Smooth muscle cell of the brain vasculature (primary cell): ENCODE measurements at regions not wholly inside any gene's neighbourhood (a gene's known extent, or its start where the extent isn't known, plus 50 kb on each side); places are given as distances from the start of the nearest gene placed in this dataset.

ENCODE experiments used
- DNase-seq: peaks from one replicate; pipeline ENCODE4 v3.0.0-alpha.2; 2012; ENCODE audit warnings: low read depth, low spot score

DNA sequence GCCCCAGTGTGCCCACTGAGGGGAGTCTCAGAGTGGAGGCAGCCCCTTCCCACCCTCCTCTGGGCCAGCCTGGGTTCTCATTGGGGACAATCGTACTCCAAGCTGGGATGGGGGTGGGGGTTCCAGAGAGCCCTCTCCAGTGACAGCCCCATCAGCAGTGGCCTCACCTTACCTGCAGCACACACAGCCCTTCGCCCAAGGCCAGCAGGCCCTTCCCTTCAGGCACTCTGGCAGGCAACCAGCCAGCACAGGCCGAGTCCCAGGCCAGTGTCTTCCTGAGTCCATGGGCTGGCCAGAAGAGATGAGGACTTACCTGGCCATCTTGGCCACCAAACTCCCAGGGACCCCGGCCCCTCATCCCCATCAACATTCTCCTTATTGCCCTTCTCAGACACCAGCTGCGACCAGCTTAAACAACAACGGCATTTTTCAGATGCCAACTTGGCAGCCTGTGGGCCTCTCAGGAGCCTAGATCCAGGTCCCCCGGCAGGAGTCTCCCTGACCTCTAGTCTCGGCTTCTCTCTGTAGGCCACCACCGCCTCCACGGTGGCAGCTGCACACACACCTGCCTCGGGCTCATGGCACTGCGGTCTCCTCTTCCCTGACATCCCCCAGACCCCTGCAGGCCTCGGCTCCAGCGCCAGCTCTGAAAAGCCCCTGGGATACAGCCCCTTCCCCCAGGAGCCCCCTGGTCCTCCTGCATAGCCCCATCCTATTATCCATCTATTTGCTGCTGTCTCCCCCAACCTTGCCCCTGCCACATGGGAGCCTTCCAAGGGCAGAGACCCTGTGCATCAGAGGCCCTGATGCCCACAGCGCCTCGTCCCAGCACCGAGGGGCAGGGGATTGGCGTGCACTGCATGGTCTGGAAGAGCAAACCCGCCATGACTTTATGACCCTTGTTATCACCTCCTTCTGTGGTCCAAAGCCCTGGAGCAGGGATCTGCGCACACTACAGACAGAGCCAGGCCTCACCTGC is 111.2 kb upstream of the FGF3 start:
- DNase-seq: no peak

DNA sequence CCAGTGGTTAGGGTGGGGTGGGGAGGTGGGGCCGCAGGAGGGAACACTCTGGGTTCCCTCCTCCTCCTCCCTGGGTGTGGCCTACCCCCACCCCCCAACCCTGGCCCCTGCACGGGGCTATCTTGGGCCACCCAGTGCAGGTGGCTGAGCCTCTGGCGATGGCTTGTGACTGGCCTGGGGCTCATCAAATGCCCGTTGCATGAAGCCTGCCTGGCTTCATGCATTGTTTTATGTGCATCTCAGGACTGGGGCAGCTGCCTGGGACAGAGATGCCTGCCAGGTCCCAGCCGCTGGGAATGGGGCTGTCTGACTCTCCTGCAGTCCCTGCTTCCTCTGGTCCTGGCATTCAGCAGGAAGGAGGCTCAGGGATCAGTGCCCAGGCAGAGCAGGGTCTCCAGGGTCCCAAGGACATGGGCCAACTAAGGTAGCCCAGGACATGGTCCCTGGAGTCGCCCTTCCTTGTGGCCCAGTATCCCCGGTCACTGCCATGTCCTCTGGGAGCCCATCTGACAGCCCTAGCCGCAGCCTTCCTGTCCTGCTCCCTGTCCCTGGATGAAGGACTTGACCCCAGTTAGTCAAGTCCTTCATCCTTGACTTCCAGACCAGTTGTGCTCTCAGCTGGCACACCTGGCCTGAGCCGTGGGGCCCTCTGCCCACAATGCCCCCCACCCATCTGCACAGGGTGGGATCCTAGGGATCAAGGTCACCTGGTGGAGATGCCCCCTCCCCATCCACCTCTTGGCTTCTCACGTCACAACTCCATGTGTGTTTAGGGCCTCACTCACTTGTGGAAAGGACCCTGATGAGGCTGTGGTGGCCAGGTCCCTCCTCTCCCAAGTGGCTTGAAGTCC is 112.1 kb upstream of the FGF3 start:
- DNase-seq: no peak

DNA sequence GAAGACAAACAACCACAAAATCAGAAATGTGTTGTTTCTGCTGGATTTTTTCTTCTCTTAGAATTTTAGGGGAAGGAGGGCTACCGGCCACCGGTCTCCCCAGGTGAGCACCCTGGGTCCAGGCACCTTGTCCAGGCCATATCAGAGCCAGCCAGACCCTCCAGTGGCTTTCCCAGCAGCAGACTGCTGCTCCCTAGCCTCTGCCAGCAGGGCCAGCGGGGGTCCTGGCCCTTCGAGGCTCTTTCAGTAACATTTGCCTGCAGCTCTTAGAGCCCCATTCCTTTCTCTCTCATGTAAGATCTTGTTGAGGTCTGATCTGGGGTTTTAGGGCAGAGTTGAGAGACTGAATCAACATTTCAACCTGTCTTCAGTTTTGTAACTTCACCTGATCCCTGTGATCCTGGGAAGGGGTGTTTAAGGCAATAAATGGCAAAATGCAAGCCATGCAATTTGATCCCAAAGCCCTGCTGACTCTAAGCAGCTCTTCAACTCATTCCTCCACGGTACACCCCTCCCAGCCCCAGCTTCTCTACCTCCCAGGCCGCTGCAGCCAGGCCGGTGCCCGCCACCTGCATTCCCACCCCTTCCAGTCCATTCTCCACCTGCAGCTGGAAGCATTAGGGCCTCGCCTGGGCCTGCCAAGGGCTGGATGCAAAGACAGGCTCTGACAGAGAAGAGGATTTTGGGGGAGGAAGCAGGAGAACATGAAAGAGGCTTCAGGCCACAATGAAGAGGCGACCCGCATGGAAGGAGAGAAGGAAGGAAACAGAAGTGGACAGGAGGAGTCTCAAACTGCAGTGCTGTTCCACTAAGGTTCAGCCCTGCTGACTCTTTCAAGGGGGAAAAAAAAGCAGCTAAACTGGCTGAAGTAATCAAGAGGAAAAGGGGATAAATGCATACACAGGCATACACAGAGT is 113.0 kb upstream of the FGF3 start:
- DNase-seq: no peak

DNA sequence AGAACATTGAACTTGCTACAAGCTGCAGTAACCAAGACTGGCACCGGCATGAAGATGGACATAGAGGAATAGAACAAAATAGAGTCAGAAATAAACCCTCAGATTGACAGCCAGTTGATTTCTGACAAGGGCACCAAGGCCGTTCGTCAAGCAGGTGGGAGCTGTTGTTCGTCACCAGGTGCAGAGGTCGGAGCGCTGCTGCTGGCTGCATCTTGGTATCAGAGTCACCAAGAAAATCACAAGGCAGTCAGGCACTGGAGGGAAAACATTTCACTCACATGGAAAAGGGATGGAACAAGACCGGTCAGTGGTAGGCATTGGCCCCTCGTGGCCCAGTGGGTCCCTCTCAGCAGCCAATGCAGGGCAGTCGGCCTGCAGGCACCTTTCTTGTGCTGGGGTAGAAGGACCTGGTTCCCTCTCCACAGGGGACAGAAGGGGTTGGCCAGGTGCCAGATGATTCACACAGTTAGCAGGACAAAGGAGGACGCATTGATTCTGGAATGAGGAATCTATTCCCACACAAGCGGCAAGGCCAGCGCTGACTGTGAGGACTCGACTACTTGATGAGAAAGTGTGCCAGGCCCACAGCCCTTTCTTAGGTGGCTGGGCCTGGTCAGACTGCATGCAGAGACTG is 115.8 kb upstream of the FGF3 start:
- DNase-seq: no peak

DNA sequence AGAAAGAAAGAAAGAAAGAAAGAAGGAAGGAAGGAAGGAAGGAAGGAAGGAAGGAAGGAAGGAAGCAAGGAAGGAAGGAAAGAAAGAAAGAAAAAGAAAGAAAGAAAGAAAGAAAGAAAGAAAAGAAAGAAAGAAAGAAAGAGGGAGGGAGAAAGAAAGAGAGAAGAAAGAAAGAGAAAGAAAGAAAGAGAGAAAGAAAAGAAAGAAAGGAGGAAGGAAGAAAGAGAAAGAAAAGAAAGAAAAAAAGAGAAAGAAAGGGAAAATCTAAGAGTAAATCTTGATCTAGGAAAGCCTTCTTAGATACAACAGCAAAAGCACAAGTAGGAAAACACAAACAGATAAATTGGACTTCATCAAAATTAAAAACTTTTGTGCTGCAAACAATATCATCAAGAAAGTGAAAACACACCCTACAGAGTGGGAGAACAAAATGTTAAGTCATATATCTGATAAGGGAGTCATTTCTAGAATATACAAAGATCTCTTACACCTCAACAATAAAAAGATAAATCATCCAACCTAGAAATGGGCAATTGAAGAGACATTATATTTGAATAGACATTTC is 116.8 kb upstream of the FGF3 start:
- DNase-seq: no peak

DNA sequence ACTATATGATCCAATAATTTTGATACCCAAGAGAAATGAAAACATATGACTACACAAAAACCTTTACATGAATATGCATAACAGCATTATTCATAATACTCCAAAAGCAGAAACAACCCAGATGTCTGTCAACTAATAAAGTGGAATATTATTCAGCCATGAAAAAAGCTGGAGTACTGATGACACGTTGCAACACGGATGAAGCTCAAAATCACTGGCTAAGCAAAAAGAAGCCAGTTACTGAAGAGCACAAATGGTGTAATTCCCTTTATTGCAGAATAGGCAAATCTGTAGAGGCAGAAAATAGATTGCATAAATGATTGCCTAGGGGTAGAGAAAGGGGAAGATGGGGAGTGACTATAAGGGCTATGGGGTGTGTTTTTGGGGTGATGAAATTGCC is 117.6 kb upstream of the FGF3 start:
- DNase-seq: no peak

DNA sequence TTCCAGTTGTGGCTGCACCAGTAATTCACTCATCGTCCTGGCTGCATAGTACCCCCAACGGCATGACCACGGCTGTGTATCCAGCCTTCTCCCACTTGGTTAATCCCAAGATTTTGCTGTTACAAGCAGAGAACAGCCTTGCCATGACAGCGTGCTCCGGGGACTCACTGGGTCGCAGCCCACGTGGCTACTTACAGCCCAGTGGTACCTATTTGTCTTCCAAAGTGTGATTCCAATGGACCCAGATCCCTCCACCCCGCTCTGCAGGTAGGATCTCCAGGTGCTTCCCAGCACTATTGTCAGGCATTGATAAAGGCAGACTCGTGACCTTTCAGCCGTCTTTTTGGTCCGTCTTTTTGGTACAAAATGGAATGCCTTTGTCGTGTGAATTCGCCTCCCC is 119.0 kb upstream of the FGF3 start:
- DNase-seq: no peak

DNA sequence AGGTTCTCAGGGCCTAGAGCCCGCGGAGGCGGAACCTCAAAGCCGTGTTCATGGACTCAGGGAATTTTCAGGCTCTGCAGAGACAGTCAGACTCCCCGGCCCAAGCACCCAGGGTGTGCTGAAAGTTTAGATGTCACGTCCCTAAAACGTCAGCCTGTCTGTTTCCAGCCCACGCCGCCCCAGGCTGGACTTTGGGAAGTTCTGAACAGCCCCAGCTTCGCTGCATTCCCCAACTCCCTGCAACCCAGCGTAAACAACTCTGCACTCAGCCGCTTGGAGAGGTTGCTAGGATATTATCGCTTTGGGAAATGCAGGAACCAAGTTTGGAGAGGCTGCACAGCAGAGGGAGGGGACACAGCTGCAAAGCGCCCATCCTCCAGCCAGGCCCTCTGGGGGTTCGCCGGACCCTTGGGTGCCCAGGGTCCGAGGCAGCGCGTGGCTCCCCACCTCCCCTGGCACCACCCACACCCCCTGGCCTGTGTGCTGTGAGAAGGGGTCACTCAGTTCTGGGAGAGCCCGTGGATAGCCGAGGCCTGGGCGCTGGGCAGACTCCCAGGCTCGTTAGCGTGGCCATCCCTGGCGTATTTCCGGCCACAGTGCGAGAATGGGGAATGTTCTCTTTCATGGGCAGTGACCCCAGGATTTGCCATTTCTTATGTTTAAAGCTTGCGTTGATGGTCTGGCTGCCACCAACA is 120.5 kb upstream of the FGF3 start:
- DNase-seq: no peak

DNA sequence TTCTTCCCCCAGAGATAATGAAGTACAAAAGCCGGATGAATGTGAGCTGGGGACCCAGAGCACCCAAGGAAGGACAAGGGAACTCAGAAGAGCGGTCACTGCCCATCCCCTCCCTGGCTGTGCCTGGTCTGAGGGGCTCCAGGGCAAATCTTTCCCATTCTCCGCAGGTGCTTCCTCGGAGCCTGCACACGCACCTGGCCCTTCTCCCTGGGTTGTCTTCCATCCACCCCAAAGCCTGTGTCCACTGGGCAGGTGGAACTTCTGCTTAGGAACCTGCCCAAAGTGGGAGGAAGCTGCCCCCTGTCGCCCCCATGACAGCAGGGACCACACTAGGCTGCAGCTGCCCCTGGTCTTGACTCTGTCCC is 121.0 kb upstream of the FGF3 start:
- DNase-seq: no peak

DNA sequence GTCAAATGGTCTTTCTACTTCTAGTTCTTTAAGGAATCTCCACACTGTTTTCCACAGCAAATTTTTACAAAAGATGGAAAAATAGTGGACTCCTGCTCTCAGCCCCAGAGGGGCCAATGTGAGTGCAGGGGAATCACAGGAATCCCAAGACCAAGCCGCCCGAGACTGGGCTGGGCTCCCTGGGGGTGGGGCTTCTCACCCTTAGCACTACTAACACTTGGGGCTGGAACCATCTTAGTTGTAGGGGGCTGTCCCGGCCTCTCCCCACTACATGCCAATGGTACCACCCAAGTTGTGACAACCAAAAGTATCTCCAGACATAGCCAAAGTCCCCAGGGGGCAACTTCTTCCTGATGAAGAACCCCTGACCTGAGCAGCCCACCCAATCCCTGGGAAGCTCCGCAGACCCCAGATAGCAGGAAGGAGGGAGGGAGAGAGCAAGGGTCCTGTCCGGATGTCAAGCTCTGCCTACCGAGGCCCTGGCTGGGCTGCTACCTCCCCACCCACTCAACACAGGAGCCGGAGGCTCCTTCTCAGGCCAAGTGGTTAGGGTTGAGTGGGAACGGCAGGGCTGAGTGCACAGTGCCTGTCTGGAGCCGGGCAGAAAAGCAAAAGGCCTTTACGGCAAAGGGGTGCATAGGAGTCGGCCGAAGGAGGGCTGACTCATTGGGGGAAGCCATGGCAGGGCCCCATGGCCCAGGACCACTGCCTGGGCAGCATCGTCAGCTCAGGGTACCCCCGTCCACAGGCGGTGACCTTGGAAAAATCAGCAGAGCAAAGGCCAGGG is 122.5 kb upstream of the FGF3 start:
- DNase-seq: no peak

DNA sequence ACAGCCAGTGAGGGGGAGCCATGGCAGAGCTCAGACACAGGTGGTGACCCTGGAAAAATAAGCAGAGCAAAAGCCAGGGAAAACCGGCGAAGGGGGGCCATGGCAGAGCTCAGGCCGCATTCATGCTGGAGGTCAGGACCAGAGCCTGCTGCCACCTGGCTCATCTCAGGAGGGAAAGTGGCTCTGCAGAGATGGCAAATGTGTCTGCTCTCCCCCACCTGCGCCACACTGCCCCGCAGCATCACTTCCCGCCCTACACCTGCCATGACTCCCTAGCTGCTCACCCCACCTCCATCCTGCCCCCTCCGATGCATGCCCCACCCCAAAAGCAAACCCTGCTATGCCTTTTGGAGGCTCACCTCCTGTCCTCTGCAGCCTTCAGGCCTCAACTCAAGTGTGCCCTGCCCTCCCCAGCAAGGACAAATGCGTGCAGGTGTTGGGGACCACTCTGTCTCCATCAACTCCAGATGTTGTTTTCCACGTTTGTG is 123.2 kb upstream of the FGF3 start:
- DNase-seq: no peak

DNA sequence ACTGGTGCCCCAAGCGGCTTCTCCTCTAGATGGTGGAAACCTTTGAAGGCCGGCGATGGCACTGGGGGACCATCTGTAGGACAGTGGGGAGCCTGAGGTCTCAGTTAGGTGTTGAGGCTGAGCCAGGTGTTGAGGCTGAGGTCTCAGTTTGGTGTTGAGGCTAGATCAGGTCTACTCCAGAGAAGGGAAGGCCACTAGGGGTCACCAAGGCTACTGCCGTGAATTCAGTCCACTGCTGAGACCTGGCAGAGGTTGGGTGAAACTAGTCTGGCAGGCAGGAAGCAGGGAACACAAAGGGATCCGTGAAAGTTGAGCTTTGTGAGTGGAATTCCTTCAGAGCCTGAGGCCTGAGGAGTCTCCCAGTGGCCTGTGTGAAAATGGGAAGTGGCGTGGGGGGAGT is 123.8 kb upstream of the FGF3 start:
- no peak for DNase-seq

DNA sequence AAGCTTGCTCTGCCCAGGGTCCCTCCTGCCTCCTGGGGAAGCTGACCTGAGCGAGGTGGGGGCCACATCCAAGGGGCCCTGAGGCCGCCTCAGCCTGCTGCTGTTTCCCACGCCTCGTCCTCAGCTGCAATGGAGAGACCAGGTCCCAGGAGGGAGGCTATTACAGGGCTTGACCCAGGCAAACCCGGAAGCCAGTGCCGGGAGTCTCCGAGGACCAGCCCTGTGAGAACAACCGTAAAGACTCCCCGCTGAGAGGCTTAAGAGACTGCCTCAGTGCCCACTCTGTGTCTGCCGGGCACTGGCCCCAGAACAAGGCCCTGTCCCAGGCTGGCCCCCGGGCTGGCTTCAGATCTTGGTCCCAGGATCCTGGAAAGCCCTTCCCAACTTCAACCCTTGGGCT is 124.3 kb upstream of the FGF3 start:
- no peak for DNase-seq

DNA sequence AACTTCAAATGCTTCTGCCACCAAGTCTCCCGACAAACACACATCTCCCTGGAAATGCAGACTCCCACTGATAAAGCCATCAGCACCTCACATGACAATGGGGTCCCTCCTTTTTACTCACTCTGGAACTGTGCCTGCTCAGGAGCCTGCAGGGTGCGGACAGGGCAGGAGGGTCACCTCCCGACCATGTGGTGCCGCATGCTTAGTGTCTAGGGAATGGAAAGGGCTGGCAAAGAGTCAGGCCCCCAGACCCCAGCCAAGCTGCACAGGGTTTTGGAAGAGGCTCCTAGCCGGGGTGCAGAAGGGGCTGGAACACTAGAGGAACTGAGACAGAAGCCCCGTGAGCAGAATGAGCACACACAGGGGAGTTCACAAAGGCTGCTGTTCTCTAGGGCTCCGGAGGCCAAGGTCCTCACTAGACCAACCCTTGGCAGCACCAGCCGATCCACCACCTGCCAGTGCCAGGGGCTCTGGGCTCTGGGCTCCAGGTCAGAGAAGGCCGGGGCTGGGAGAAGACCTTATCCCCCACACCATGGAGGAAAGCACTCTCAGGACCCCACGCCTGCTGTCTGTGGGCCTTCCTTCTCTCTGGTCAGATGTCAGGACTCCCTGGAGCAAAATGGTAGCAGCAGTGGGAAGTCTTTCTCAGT is 125.1 kb upstream of the FGF3 start:
- no peak for DNase-seq

DNA sequence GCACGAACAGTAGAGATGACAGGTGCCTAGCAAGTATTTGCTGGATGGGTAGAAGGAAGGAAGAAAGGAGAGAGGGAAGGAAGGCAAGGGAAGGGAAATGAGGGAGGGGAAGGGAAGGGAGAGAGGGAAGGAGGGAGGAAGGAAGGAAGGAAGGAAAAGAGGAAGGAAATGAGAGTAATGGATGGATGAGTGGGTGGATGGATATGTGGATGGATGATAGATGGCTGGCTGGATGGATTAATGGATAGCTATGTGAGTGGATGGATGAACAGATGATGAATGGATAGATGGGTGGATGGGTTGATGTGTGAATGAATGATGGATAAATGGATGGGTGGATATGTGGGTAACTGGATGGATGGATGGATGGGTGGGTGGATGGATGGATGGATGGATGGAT is 125.9 kb upstream of the FGF3 start:
- no peak for DNase-seq

DNA sequence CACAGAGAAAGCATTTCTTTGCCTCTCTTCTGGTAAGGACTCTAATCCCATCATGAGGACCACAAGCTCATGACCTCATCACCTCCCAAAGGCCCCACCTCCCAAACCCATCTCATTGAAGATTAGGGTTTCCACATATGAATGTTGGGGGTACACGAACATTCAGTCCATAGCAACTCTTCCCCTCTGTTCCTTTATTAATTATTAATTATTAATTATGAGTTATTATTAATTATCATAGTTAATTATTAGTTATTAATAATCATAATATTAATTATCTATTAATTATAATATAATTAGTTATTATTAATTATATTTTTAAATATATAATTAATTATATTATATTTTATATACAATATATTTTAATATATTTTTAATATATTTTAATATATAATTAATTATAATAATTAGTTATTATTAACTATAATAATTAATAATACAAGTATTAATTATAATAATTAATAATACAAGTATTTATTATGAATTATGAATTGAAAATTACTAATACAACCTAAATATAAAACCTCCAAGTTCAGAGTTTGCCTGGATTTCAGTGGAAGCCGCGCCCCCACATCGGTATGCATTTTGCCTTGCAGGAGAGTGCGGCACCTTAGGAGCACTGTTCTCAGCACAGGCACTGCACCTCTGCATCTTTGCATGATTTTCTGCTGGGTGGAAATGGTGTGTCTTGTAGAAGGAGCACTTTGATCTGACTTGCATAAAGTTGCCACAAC is 128.0 kb upstream of the FGF3 start:
- no peak for DNase-seq

DNA sequence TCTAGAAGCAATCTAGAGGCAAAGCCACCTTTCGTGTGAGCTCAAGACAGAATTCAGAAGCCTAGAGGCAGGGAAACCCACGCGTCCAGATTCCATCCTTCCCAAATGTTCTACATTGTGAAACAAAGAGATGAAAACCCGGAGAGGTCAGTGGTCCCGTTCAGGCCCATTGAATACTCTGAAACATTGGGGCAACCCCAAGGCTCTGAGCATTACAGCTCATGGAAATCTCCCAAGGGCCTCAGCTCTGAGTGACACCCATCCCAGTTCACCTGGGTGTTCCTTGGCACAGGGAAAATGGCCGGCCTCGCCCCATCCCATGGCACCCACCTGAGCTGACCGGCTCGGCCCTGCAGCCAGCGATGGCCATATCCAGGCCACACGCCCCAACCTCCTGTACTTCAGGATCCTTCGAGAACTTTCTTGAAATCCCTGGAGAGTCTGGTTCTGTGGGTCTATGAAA is 128.6 kb upstream of the FGF3 start:
- DNase-seq: no peak
